Effector memory CD8-positive, alpha-beta T cell (primary cell): ENCODE measurements at regions not wholly inside any gene's neighbourhood (a gene's known extent, or its start where the extent isn't known, plus 50 kb on each side); places are given as distances from the start of the nearest gene placed in this dataset.

Experiments used
- ATAC-seq: fragments of 150-1000 bp; cut with Tn5 transposase; replicated peaks from 2 replicates; pipeline ENCODE4 v1.10.0; 2021; ENCODE audit warnings: mild to moderate bottlenecking, moderate library complexity
- DNase-seq, 3 experiments: peaks; one replicate each; pipeline ENCODE4 v3.0.0; 2021
- H3K27ac Mint-ChIP-seq, 2 donors: one replicate each; pipeline ENCODE4 v1.8.0; 2022; ENCODE audit warnings: mild to moderate bottlenecking in 2 of 2, mixed read lengths in 2 of 2, moderate library complexity in 2 of 2
- H3K27me3 Mint-ChIP-seq, 2 donors: one replicate each; pipeline ENCODE4 v1.8.0; 2022; ENCODE audit warnings: mixed read lengths in 2 of 2
- H3K36me3 Mint-ChIP-seq: one replicate; pipeline ENCODE4 v1.8.0; 2022; ENCODE audit warnings: mild to moderate bottlenecking, moderate library complexity, mixed read lengths; ENCODE audit not compliant: insufficient read depth
- H3K4me1 Mint-ChIP-seq, 2 donors: one replicate each; pipeline ENCODE4 v1.8.0; 2022; ENCODE audit warnings: low read depth in 2 of 2, mixed read lengths in 2 of 2
- H3K4me3 Mint-ChIP-seq, 2 donors: one replicate each; pipeline ENCODE4 v1.8.0; 2022; ENCODE audit warnings: mild to moderate bottlenecking in 2 of 2, mixed read lengths in 2 of 2, moderate library complexity in 2 of 2
- H3K9me3 Mint-ChIP-seq, 2 donors: one replicate each; pipeline ENCODE4 v1.8.0; 2022; ENCODE audit warnings: mixed read lengths in 2 of 2

GRCh38 chr14:83470959-83471695 lies 1937.5 kb upstream of the SEL1L start:
- H3K27ac Mint-ChIP-seq = no peak overlapping the region
- H3K4me3 Mint-ChIP-seq = no peak overlapping the region
- no peaks in the 10 kb centered on the region for H3K4me1 Mint-ChIP-seq
- DNase-seq (no peak), ATAC-seq (no peak)
- H3K27me3 Mint-ChIP-seq = no peaks in the 10 kb centered on the region
- no peaks in the 10 kb centered on the region for H3K36me3 Mint-ChIP-seq
- H3K9me3 Mint-ChIP-seq = peaks cover 9% of the 10 kb centered on the region in 2 donors

- no peak overlapping the region for H3K27ac Mint-ChIP-seq
- peaks cover 8% of the 10 kb centered on the region in 2 donors for H3K9me3 Mint-ChIP-seq
- H3K4me3 Mint-ChIP-seq = no peak overlapping the region
- no peak for ATAC-seq
- no peaks in the 10 kb centered on the region for H3K4me1 Mint-ChIP-seq
- no peak for DNase-seq
- H3K27me3 Mint-ChIP-seq = no peaks in the 10 kb centered on the region
- no peaks in the 10 kb centered on the region for H3K36me3 Mint-ChIP-seq
Observed at GRCh38 chr14:83473416-83474235, 1940.0 kb upstream of the SEL1L start.

- no peak for DNase-seq
- no peaks in the 10 kb centered on the region for H3K27me3 Mint-ChIP-seq
- H3K27ac Mint-ChIP-seq = no peak overlapping the region
- no peaks in the 10 kb centered on the region for H3K4me1 Mint-ChIP-seq
- no peak overlapping the region for H3K4me3 Mint-ChIP-seq
- peaks cover 6 to 16% of the 10 kb centered on the region in 2 donors for H3K9me3 Mint-ChIP-seq
- ATAC-seq = no peak
- H3K36me3 Mint-ChIP-seq = no peaks in the 10 kb centered on the region
Observed at GRCh38 chr14:83478741-83479140, 1945.1 kb upstream of the SEL1L start.

GRCh38 chr14:83483063-83483462 lies 1949.4 kb upstream of the SEL1L start:
- H3K4me1 Mint-ChIP-seq = no peaks in the 10 kb centered on the region
- H3K27ac Mint-ChIP-seq = no peak overlapping the region
- ATAC-seq (no peak), DNase-seq (no peak)
- H3K4me3 Mint-ChIP-seq = no peak overlapping the region
- H3K36me3 Mint-ChIP-seq = no peaks in the 10 kb centered on the region
- H3K27me3 Mint-ChIP-seq = no peaks in the 10 kb centered on the region
- H3K9me3 Mint-ChIP-seq = peaks cover 3 to 11% of the 10 kb centered on the region in 2 donors

- Mint-ChIP-seq H3K27ac (no peak overlapping the region), H3K27me3 (no peaks in the 10 kb centered on the region), H3K36me3 (no peaks in the 10 kb centered on the region), H3K4me3 (no peak overlapping the region), H3K4me1 (no peaks in the 10 kb centered on the region), H3K9me3 (peaks cover 3 to 11% of the 10 kb centered on the region in 2 donors)
- DNase-seq = no peak
- ATAC-seq = no peak
Observed at GRCh38 chr14:83485591-83485990, 1951.9 kb upstream of the SEL1L start.

- Mint-ChIP-seq H3K4me1 (no peaks in the 10 kb centered on the region), H3K36me3 (no peaks in the 10 kb centered on the region)
- ATAC-seq = no peak
Observed at GRCh38 chr14:83491091-83491490, 1957.4 kb upstream of the SEL1L start.

GRCh38 chr14:83520837-83521236 lies 1987.2 kb upstream of the SEL1L start:
- Mint-ChIP-seq H3K36me3 (no peaks in the 10 kb centered on the region), H3K9me3 (peaks cover 7 to 14% of the 10 kb centered on the region in 2 donors), H3K27ac (no peak overlapping the region), H3K4me1 (no peaks in the 10 kb centered on the region), H3K4me3 (no peak overlapping the region), H3K27me3 (no peaks in the 10 kb centered on the region)
- no peak for DNase-seq
- no peak for ATAC-seq

More at GRCh38 chr14:83491091-83491490, 1957.4 kb upstream of the SEL1L start:
- Mint-ChIP-seq H3K27ac (no peak overlapping the region), H3K9me3 (peaks cover 0 to 2% of the 10 kb centered on the region in 2 donors), H3K4me3 (no peak overlapping the region), H3K27me3 (no peaks in the 10 kb centered on the region)
- no peak for DNase-seq

GRCh38 chr14:83529531-83529930 lies 1995.9 kb upstream of the SEL1L start:
- Mint-ChIP-seq H3K36me3 (no peaks in the 10 kb centered on the region), H3K4me3 (no peak overlapping the region), H3K4me1 (no peaks in the 10 kb centered on the region), H3K27ac (no peak overlapping the region), H3K9me3 (peaks cover 8 to 19% of the 10 kb centered on the region in 2 donors), H3K27me3 (no peaks in the 10 kb centered on the region)
- DNase-seq = no peak
- no peak for ATAC-seq

GRCh38 chr14:83533734-83534133 lies 1996.2 kb upstream of the FLRT2 start:
- no peak for DNase-seq
- no peak for ATAC-seq
- Mint-ChIP-seq H3K27me3 (no peaks in the 10 kb centered on the region), H3K27ac (no peak overlapping the region), H3K36me3 (no peaks in the 10 kb centered on the region), H3K9me3 (peaks cover 0 to 6% of the 10 kb centered on the region in 2 donors), H3K4me1 (no peaks in the 10 kb centered on the region), H3K4me3 (no peak overlapping the region)

- peaks cover 3 to 6% of the 10 kb centered on the region in 2 donors for H3K9me3 Mint-ChIP-seq
- H3K27me3 Mint-ChIP-seq = no peaks in the 10 kb centered on the region
- ATAC-seq (no peak), DNase-seq (no peak)
- no peaks in the 10 kb centered on the region for H3K36me3 Mint-ChIP-seq
- no peaks in the 10 kb centered on the region for H3K4me1 Mint-ChIP-seq
- H3K27ac Mint-ChIP-seq = no peak overlapping the region
- no peak overlapping the region for H3K4me3 Mint-ChIP-seq
Observed at GRCh38 chr14:83534995-83535394, 1994.9 kb upstream of the FLRT2 start.

- Mint-ChIP-seq H3K27me3 (no peaks in the 10 kb centered on the region), H3K4me1 (no peaks in the 10 kb centered on the region), H3K4me3 (no peak overlapping the region), H3K9me3 (peaks cover 3 to 6% of the 10 kb centered on the region in 2 donors), H3K36me3 (no peaks in the 10 kb centered on the region), H3K27ac (no peak overlapping the region)
- ATAC-seq (no peak), DNase-seq (no peak)
Observed at GRCh38 chr14:83535444-83535843, 1994.5 kb upstream of the FLRT2 start.

- no peaks in the 10 kb centered on the region for H3K27me3 Mint-ChIP-seq
- no peak for DNase-seq
- H3K4me1 Mint-ChIP-seq = no peaks in the 10 kb centered on the region
- no peak overlapping the region for H3K4me3 Mint-ChIP-seq
- no peak overlapping the region for H3K27ac Mint-ChIP-seq
- H3K36me3 Mint-ChIP-seq = no peaks in the 10 kb centered on the region
- H3K9me3 Mint-ChIP-seq = peaks cover 3 to 8% of the 10 kb centered on the region in 2 donors
- ATAC-seq = no peak
Observed at GRCh38 chr14:83541147-83541546, 1988.8 kb upstream of the FLRT2 start.

GRCh38 chr14:83548061-83548839 lies 1981.7 kb upstream of the FLRT2 start:
- Mint-ChIP-seq H3K4me1 (no peaks in the 10 kb centered on the region), H3K27ac (no peak overlapping the region)
- no peak for ATAC-seq

More at GRCh38 chr14:83548061-83548839, 1981.7 kb upstream of the FLRT2 start:
- no peak for DNase-seq
- Mint-ChIP-seq H3K27me3 (no peaks in the 10 kb centered on the region), H3K4me3 (no peak overlapping the region), H3K9me3 (peaks cover 3 to 8% of the 10 kb centered on the region in 2 donors), H3K36me3 (no peaks in the 10 kb centered on the region)
